GM12891 (cell line): ENCODE measurements at regions not wholly inside any gene's neighbourhood (a gene's known extent, or its start where the extent isn't known, plus 50 kb on each side); places are given as distances from the start of the nearest gene placed in this dataset.

Experiments used
- PAX5 ChIP-seq: IDR thresholded peaks from 2 replicates; pipeline ENCODE4 v1.6.1; 2011; ENCODE audit warnings: low read length, moderate library complexity, mild to moderate bottlenecking; ENCODE audit not compliant: insufficient read depth, severe bottlenecking
- POLR2A ChIP-seq: IDR thresholded peaks from 2 replicates; pipeline ENCODE4 v1.6.1; 2011; ENCODE audit warnings: low read depth, low read length, control low read depth
- POLR2AphosphoS5 ChIP-seq: IDR thresholded peaks from 2 replicates; pipeline ENCODE4 v1.6.1; 2011; ENCODE audit warnings: low read depth, low read length, control low read depth
- POU2F2 ChIP-seq: IDR thresholded peaks from 2 replicates; pipeline ENCODE4 v1.6.1; 2011; ENCODE audit warnings: low read depth, mild to moderate bottlenecking, control low read depth, low read length, moderate library complexity
- SPI1 ChIP-seq: IDR thresholded peaks from 2 replicates; pipeline ENCODE4 v1.6.1; 2011; ENCODE audit warnings: low read depth, low read length, control low read depth
- TAF1 ChIP-seq: IDR thresholded peaks from 2 replicates; pipeline ENCODE4 v1.6.1; 2011; ENCODE audit warnings: low read depth, low read length, control low read depth

GRCh38 chr4:20196476-20196875 lies 55.2 kb upstream of the SLIT2 start:
- TF ChIP-seq TAF1: no peak
- TF ChIP-seq POLR2AphosphoS5: no peak
- TF ChIP-seq POLR2A: no peak
- TF ChIP-seq SPI1: no peak
- TF ChIP-seq POU2F2: no peak
- TF ChIP-seq PAX5: no peak
